WI38 (cell line): ENCODE measurements at regions not wholly inside any gene's neighbourhood (a gene's known extent, or its start where the extent isn't known, plus 50 kb on each side); places are given as distances from the start of the nearest gene placed in this dataset.

Source experiments
- H3K4me3 ChIP-seq: 2 replicates; pipeline ENCODE4 v1.5.1; 2011; ENCODE audit warnings: low read depth, mild to moderate bottlenecking, control low read depth, low read length
- TF ChIP-seq, protein P1 (sequence below): IDR thresholded peaks from 2 replicates; pipeline ENCODE4 v1.5.1; 2012; ENCODE audit warnings: low read depth, mild to moderate bottlenecking, control low read depth, low read length

DNA sequence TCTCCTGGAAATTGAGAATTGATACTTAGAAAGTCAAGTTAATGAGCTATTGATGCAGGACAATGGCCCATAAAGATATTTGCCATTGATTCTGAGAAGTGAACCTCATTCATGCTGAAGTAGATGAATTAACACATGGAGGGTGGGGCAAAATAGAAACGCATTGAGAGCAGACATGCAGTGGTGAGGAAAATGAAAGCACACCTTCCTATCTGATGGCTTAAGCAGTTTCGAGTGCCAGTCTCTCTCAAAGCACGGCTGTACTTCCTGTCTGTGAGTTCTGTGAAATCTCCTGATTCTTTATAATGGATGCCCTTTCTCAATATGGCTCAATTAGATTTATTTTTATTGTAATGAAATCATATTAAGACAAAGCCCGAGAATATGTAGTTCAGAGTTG, 247.0 kb downstream of the TMX3 start:
- TF ChIP-seq, protein P1, sequence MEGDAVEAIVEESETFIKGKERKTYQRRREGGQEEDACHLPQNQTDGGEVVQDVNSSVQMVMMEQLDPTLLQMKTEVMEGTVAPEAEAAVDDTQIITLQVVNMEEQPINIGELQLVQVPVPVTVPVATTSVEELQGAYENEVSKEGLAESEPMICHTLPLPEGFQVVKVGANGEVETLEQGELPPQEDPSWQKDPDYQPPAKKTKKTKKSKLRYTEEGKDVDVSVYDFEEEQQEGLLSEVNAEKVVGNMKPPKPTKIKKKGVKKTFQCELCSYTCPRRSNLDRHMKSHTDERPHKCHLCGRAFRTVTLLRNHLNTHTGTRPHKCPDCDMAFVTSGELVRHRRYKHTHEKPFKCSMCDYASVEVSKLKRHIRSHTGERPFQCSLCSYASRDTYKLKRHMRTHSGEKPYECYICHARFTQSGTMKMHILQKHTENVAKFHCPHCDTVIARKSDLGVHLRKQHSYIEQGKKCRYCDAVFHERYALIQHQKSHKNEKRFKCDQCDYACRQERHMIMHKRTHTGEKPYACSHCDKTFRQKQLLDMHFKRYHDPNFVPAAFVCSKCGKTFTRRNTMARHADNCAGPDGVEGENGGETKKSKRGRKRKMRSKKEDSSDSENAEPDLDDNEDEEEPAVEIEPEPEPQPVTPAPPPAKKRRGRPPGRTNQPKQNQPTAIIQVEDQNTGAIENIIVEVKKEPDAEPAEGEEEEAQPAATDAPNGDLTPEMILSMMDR = no peak
- no peak overlapping the region for H3K4me3 ChIP-seq

DNA sequence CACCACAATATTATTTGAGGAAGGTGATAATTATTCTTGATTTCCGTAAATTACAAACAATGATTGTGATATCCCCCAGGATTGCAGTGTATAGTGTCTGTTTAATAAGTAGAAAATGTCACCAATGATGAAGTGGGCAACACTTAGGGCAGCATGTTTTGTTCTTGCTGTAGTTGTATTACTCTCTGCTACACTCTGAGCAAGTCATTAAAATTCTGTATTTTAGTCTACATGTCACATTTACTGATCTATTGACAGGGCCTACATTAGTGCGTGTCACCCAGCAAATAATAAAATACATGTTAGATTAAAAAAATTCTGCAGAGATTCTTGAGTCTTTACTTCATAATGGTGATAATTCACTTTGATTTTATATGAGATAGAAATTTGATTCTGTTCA, 247.6 kb downstream of the TMX3 start:
- TF ChIP-seq, protein P1 = no peak

DNA sequence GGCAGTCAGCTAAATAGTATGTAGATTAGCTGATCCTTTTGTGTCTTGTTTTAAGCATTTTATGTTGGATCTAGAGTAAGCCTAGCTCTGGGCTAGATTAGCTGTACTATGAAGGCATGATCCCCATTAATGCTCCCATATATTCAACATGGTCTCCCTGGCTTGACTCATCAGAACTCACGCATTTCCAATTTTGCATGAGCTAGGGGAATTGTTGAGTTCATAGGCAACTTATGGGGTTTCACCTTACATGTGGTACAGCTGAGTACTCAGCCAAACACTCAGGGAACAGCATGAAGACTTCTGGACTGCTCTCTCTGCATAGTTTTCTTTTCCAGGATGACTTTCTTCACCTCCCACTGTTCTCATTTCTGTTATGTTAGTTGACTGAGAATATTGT, 248.2 kb downstream of the TMX3 start:
- TF ChIP-seq, protein P1 = no peak

More for the DNA sequence above, 247.6 kb downstream of the TMX3 start:
- H3K4me3 ChIP-seq = no peak overlapping the region

DNA sequence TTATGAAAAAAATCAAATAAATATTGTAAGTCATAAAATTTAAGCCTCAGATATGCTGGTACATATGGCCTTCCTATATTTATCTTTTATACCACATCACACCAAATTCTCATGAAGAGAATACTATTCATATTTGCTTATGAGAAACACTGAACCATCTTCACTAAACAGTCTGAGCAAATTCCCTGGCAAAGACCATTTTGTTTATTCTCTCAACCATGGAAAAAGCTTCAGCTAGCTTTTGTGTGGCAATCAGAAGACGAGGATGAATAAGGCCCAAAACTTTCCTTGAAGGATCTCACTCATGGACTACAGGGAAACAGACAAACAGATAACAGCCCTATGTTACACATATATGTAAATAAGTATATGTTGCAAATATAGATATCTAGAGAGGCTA, 252.1 kb downstream of the TMX3 start:
- TF ChIP-seq, protein P1 = no peak
- no peak overlapping the region for H3K4me3 ChIP-seq

More for the DNA sequence above, 248.2 kb downstream of the TMX3 start:
- H3K4me3 ChIP-seq = no peak overlapping the region

DNA sequence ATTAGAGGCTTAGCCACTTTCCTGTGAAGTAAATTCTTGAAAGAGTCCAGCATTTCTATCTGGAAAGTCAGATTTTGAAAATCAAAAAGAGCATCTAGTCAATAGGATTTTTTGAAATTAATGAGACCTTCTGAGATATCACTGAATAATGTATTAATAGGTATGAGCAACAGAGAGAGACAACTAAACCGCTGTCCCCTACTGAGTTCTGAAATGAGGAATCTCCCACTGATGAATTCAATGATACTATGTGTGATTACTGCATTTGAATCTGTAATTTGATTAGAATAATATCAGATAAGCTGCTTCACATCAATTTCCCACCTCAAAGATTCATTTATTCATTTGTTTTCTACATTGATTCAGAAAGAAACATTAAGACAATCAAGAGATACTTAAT, 252.8 kb downstream of the TMX3 start:
- TF ChIP-seq, protein P1 = no peak
- H3K4me3 ChIP-seq = no peak overlapping the region

DNA sequence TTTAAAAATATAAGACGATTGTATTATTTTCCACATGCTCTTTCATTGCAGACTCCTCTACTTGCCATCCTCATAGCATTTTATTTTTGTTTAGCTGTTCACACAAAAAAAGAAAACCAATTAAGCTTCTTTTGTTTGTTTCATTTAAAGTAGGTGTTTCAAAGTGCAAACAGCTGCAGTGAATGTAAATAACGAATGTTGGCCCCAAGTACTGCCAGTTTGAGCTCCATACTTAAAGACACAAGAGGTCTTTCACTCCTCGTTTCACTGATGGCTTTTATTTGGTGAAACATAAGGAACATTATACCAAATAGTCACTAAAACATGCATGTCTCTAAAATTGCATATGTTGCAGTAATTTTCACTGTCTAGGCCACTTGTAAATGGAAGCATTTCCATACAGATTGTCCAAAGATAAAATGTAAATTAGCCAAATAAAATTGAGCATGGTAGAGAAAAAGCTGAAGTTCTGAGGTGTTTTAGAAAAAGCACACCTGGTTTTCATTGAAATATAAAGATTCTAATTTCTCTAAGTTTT, 253.4 kb downstream of the TMX3 start:
- TF ChIP-seq, protein P1 = no peak
- no peak overlapping the region for H3K4me3 ChIP-seq

DNA sequence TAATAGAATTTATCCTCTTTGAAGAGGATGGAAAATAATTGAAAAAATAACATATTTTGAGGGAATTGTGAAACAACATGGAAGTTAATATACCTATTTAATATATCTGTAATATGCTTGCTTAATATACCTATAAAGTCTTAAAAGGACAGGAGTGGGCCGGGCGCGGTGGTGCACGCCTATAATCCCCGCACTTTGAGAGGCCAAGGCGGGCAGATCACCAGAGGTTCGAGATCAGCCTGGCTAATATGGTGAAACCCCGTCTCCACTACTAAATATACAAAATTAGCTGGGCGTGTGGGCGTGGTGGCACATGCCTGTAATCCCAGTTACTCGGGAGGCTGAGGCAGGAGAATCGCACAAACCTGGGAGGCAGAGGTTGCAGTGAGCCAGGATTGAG, 254.9 kb downstream of the TMX3 start:
- no peak overlapping the region for H3K4me3 ChIP-seq
- TF ChIP-seq, protein P1 = no peak
